Activated CD8-positive, alpha-beta T cell treated with anti-CD3 and anti-CD28 coated beads for 36 hours (primary cell): ENCODE measurements at regions not wholly inside any gene's neighbourhood (a gene's known extent, or its start where the extent isn't known, plus 50 kb on each side); places are given as distances from the start of the nearest gene placed in this dataset.

ENCODE experiments used
- ATAC-seq: fragments of 200-7000 bp; cut with Tn5 transposase; one replicate; pipeline ENCODE4 v1.10.0; 2021; ENCODE audit warnings: mild to moderate bottlenecking, moderate library complexity
- CTCF ChIA-PET: fragments of 350-600 bp; sonication (Branson Sonifier 250); formaldehyde crosslinking; loops from one replicate; lab custom pipeline; 2021; ENCODE audit warnings: antibody characterized with exemption; lab: Charles Lee
- POLR2A ChIA-PET: fragments of 350-600 bp; sonication (Branson Sonifier 250); formaldehyde crosslinking; loops from one replicate; lab custom pipeline; 2021; ENCODE audit warnings: antibody characterized with exemption; lab: Charles Lee
- DNase-seq: peaks from one replicate; pipeline ENCODE4 v3.0.0-alpha.2; 2020
- H3K27ac Mint-ChIP-seq: one replicate; pipeline ENCODE4 v1.8.0; 2021; ENCODE audit warnings: mild to moderate bottlenecking, mixed read lengths
- H3K27me3 Mint-ChIP-seq: one replicate; pipeline ENCODE4 v1.8.0; 2021; ENCODE audit warnings: mixed read lengths
- H3K36me3 Mint-ChIP-seq: one replicate; pipeline ENCODE4 v1.8.0; 2021; ENCODE audit warnings: low read depth, mixed read lengths
- H3K4me1 Mint-ChIP-seq: one replicate; pipeline ENCODE4 v1.8.0; 2021; ENCODE audit warnings: low read depth, mixed read lengths
- H3K4me3 Mint-ChIP-seq: one replicate; pipeline ENCODE4 v1.8.0; 2021; ENCODE audit warnings: mild to moderate bottlenecking, moderate library complexity, mixed read lengths
- H3K9me3 Mint-ChIP-seq: one replicate; pipeline ENCODE4 v1.8.0; 2021; ENCODE audit warnings: mixed read lengths
- CTCF ChIP-seq: fragments of 200-600 bp; IDR thresholded peaks from one replicate; pipeline ENCODE4 v1.8.0; 2022; ENCODE audit warnings: antibody characterized with exemption, mild to moderate bottlenecking
- intact Hi-C: fragments of 100-400 bp; cut with micrococcal nuclease; formaldehyde crosslinking; loops from one replicate; pipeline ENCODE4 v1.10.0; 2022

- intact Hi-C loops = no loop called here
- ATAC-seq (no peak), DNase-seq (no peak)
- ChIA-PET CTCF (no interaction called here), POLR2A (no interaction called here)
- Mint-ChIP-seq H3K27me3 (peaks cover 2% of the 10 kb centered on the region), H3K27ac (no peak overlapping the region), H3K4me1 (no peaks in the 10 kb centered on the region), H3K36me3 (no peaks in the 10 kb centered on the region), H3K4me3 (no peak overlapping the region), H3K9me3 (peaks cover 2% of the 10 kb centered on the region)
- no peak for TF ChIP-seq CTCF
Observed at GRCh38 chr6:97524811-97525210, 241.8 kb upstream of the MMS22L start.

- H3K27me3 Mint-ChIP-seq = peaks cover 2% of the 10 kb centered on the region
- no peak for TF ChIP-seq CTCF
- H3K4me1 Mint-ChIP-seq = no peaks in the 10 kb centered on the region
- DNase-seq (no peak), ATAC-seq (no peak)
- intact Hi-C loops = no loop called here
- CTCF ChIA-PET = interaction anchor here (1.4 kb wide), 1 partner anchor 22 kb away, joined by 3 read pairs; no protein-coding TSS in a partner anchor
- no peaks in the 10 kb centered on the region for H3K36me3 Mint-ChIP-seq
- H3K9me3 Mint-ChIP-seq = no peaks in the 10 kb centered on the region
- H3K27ac Mint-ChIP-seq = no peak overlapping the region
- no peak overlapping the region for H3K4me3 Mint-ChIP-seq
- POLR2A ChIA-PET = no interaction called here
Observed at GRCh38 chr6:97535800-97536199, 252.8 kb upstream of the MMS22L start.

GRCh38 chr6:97548354-97548753 is 265.3 kb upstream of the MMS22L start:
- TF ChIP-seq CTCF = no peak
- POLR2A ChIA-PET = no interaction called here
- intact Hi-C loops = no loop called here
- Mint-ChIP-seq H3K4me3 (no peak overlapping the region), H3K27me3 (no peaks in the 10 kb centered on the region), H3K9me3 (no peaks in the 10 kb centered on the region), H3K4me1 (no peaks in the 10 kb centered on the region), H3K27ac (no peak overlapping the region), H3K36me3 (no peaks in the 10 kb centered on the region)
- CTCF ChIA-PET = no interaction called here
- no peak for DNase-seq
- no peak for ATAC-seq

- H3K36me3 Mint-ChIP-seq = no peaks in the 10 kb centered on the region
- POLR2A ChIA-PET = no interaction called here
- H3K4me3 Mint-ChIP-seq = no peak overlapping the region
- no peaks in the 10 kb centered on the region for H3K27me3 Mint-ChIP-seq
- TF ChIP-seq CTCF = no peak
- ATAC-seq (no peak), DNase-seq (no peak)
- no peak overlapping the region for H3K27ac Mint-ChIP-seq
- CTCF ChIA-PET = no interaction called here
- intact Hi-C loops = no loop called here
- no peaks in the 10 kb centered on the region for H3K4me1 Mint-ChIP-seq
- H3K9me3 Mint-ChIP-seq = no peaks in the 10 kb centered on the region
Observed at GRCh38 chr6:97557355-97557754, 274.3 kb upstream of the MMS22L start.

GRCh38 chr6:97563529-97563928 is 280.5 kb upstream of the MMS22L start:
- ATAC-seq = no peak
- ChIA-PET POLR2A (no interaction called here), CTCF (no interaction called here)
- intact Hi-C loops = no loop called here
- Mint-ChIP-seq H3K4me3 (no peak overlapping the region), H3K9me3 (no peaks in the 10 kb centered on the region), H3K27me3 (no peaks in the 10 kb centered on the region), H3K4me1 (no peaks in the 10 kb centered on the region), H3K27ac (no peak overlapping the region), H3K36me3 (no peaks in the 10 kb centered on the region)
- no peak for TF ChIP-seq CTCF
- no peak for DNase-seq
